ENCODE measurements at regions not wholly inside any gene's neighbourhood (a gene's known extent, or its start where the extent isn't known, plus 50 kb on each side); places are given as distances from the start of the nearest gene placed in this dataset.

- no peak for TF ChIP-seq CTCF (IDR thresholded peaks at IDR 0.05)
- no peak for TF ChIP-seq USF1 (IDR thresholded peaks at IDR 0.05; ENCODE audit: borderline replicate concordance, low read depth)
- TF ChIP-seq YY1 (IDR thresholded peaks at IDR 0.05; ENCODE audit: low read depth), result no peak
- no peak for TF ChIP-seq POLR2AphosphoS5 (IDR thresholded peaks at IDR 0.05; ENCODE audit: low read depth, low read length)
- TF ChIP-seq, protein P1, sequence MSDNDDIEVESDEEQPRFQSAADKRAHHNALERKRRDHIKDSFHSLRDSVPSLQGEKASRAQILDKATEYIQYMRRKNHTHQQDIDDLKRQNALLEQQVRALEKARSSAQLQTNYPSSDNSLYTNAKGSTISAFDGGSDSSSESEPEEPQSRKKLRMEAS (IDR thresholded peaks at IDR 0.05; ENCODE audit: low read depth), result no peak
- no peak for TF ChIP-seq TAF1 (IDR thresholded peaks at IDR 0.05; ENCODE audit: borderline replicate concordance, low read depth, low read length)
- TF ChIP-seq ELF1 (IDR thresholded peaks at IDR 0.05), result no peak
These were observed 468.5 kb upstream of the FAT3 start for GRCh38 chr11:91755951-91756707.

Data from SK-N-SH (cell line).